ENCODE measurements at regions not wholly inside any gene's neighbourhood (a gene's known extent, or its start where the extent isn't known, plus 50 kb on each side); places are given as distances from the start of the nearest gene placed in this dataset.

- no peaks in the 10 kb centered on the region for H3K79me2 ChIP-seq (ENCODE audit: insufficient read depth, low read depth)
- no peaks in the 10 kb centered on the region for H3K4me1 ChIP-seq (ENCODE audit: low read depth, poor library complexity, severe bottlenecking)
- H4K20me1 ChIP-seq (ENCODE audit: insufficient read depth) = no peaks in the 10 kb centered on the region
- H3K36me3 ChIP-seq (ENCODE audit: insufficient read depth) = no peaks in the 10 kb centered on the region
- H3K27me3 ChIP-seq (ENCODE audit: insufficient read depth, low read depth) = no peaks in the 10 kb centered on the region
- H3K27ac ChIP-seq = no peak overlapping the region
- no peak overlapping the region for H3K4me3 ChIP-seq (IDR thresholded peaks at IDR 0.05; ENCODE audit: insufficient read depth, low read depth, low read length)
- TF ChIP-seq CTCF (conservative IDR thresholded peaks at IDR 0.05; ENCODE audit: low read depth, low read length) = no peak
- no peak overlapping the region for H3K9ac ChIP-seq
- H2AFZ ChIP-seq (ENCODE audit: low read depth) = no peak overlapping the region
- no peak overlapping the region for H3K4me2 ChIP-seq
Measured at GRCh38 chr12:17853054-17853453, 236.9 kb downstream of the RERGL start.

- Histone ChIP-seq H3K27me3 (ENCODE audit: insufficient read depth, low read depth) (no peaks in the 10 kb centered on the region), H3K27ac (no peak overlapping the region), H3K4me3 (IDR thresholded peaks at IDR 0.05; ENCODE audit: insufficient read depth, low read depth, low read length) (no peak overlapping the region), H4K20me1 (ENCODE audit: insufficient read depth) (no peaks in the 10 kb centered on the region), H3K79me2 (ENCODE audit: insufficient read depth, low read depth) (no peaks in the 10 kb centered on the region), H3K4me1 (ENCODE audit: low read depth, poor library complexity, severe bottlenecking) (no peaks in the 10 kb centered on the region), H3K4me2 (no peak overlapping the region), H2AFZ (ENCODE audit: low read depth) (no peak overlapping the region), H3K36me3 (ENCODE audit: insufficient read depth) (no peaks in the 10 kb centered on the region), H3K9ac (no peak overlapping the region)
- TF ChIP-seq CTCF (conservative IDR thresholded peaks at IDR 0.05; ENCODE audit: low read depth, low read length) = no peak
Measured at GRCh38 chr12:17841496-17841895, 248.5 kb downstream of the RERGL start.

GRCh38 chr12:17829813-17830212 is 260.2 kb downstream of the RERGL start:
- Histone ChIP-seq H3K4me3 (IDR thresholded peaks at IDR 0.05; ENCODE audit: insufficient read depth, low read depth, low read length) (no peak overlapping the region), H3K4me2 (no peak overlapping the region), H2AFZ (ENCODE audit: low read depth) (no peak overlapping the region), H3K79me2 (ENCODE audit: insufficient read depth, low read depth) (no peaks in the 10 kb centered on the region), H3K36me3 (ENCODE audit: insufficient read depth) (no peaks in the 10 kb centered on the region), H3K27ac (no peak overlapping the region), H3K9ac (no peak overlapping the region), H3K4me1 (ENCODE audit: low read depth, poor library complexity, severe bottlenecking) (no peaks in the 10 kb centered on the region), H4K20me1 (ENCODE audit: insufficient read depth) (no peaks in the 10 kb centered on the region), H3K27me3 (ENCODE audit: insufficient read depth, low read depth) (no peaks in the 10 kb centered on the region)
- no peak for TF ChIP-seq CTCF (conservative IDR thresholded peaks at IDR 0.05; ENCODE audit: low read depth, low read length)

- Histone ChIP-seq H3K79me2 (ENCODE audit: insufficient read depth, low read depth) (no peaks in the 10 kb centered on the region), H2AFZ (ENCODE audit: low read depth) (no peak overlapping the region), H3K4me1 (ENCODE audit: low read depth, poor library complexity, severe bottlenecking) (no peaks in the 10 kb centered on the region), H3K27me3 (ENCODE audit: insufficient read depth, low read depth) (no peaks in the 10 kb centered on the region), H3K4me2 (no peak overlapping the region), H3K4me3 (IDR thresholded peaks at IDR 0.05; ENCODE audit: insufficient read depth, low read depth, low read length) (no peak overlapping the region), H3K9ac (no peak overlapping the region), H4K20me1 (ENCODE audit: insufficient read depth) (no peaks in the 10 kb centered on the region), H3K27ac (no peak overlapping the region), H3K36me3 (ENCODE audit: insufficient read depth) (no peaks in the 10 kb centered on the region)
- no peak for TF ChIP-seq CTCF (conservative IDR thresholded peaks at IDR 0.05; ENCODE audit: low read depth, low read length)
Measured at GRCh38 chr12:17818931-17819330, 271.1 kb downstream of the RERGL start.

GRCh38 chr12:17810399-17810798 is 279.6 kb downstream of the RERGL start:
- H3K4me3 ChIP-seq (IDR thresholded peaks at IDR 0.05; ENCODE audit: insufficient read depth, low read depth, low read length) = no peak overlapping the region
- no peak overlapping the region for H2AFZ ChIP-seq (ENCODE audit: low read depth)
- no peaks in the 10 kb centered on the region for H3K36me3 ChIP-seq (ENCODE audit: insufficient read depth)
- no peaks in the 10 kb centered on the region for H3K27me3 ChIP-seq (ENCODE audit: insufficient read depth, low read depth)
- no peaks in the 10 kb centered on the region for H3K79me2 ChIP-seq (ENCODE audit: insufficient read depth, low read depth)
- H4K20me1 ChIP-seq (ENCODE audit: insufficient read depth) = no peaks in the 10 kb centered on the region
- no peak overlapping the region for H3K4me2 ChIP-seq
- H3K27ac ChIP-seq = no peak overlapping the region
- no peak for TF ChIP-seq CTCF (conservative IDR thresholded peaks at IDR 0.05; ENCODE audit: low read depth, low read length)
- no peak overlapping the region for H3K9ac ChIP-seq
- H3K4me1 ChIP-seq (ENCODE audit: low read depth, poor library complexity, severe bottlenecking) = no peaks in the 10 kb centered on the region

Data from KMS-11 (cell line).